A549 (cell line): ENCODE measurements at regions not wholly inside any gene's neighbourhood (a gene's known extent, or its start where the extent isn't known, plus 50 kb on each side); places are given as distances from the start of the nearest gene placed in this dataset.

ENCODE experiments used
- ATAC-seq, 2 experiments: fragments of 200-7000 bp in 1 of 2; fragments of >200 bp in 1 of 2; cut with Nextera tagmentation in 1 of 2; cut with Tn5 transposase in 1 of 2; 3 replicates each; pipeline versions ENCODE4 v1.8.0 to v1.9.1; 2018 to 2020; ENCODE audit warnings: mild to moderate bottlenecking in 1 of 2, moderate library complexity in 1 of 2
- CTCF ChIA-PET: fragments of 300-600 bp; sonication (Branson Sonifier 250); formaldehyde crosslinking; extraction: SDS; loops from one replicate; lab custom pipeline; 2021; ENCODE audit warnings: antibody characterized with exemption, inconsistent platforms; lab: Yijun Ruan, JAX
- POLR2A ChIA-PET: fragments of 350-600 bp; formaldehyde crosslinking; extraction: SDS; loops from one replicate; lab custom pipeline; 2021; ENCODE audit warnings: antibody characterized with exemption, inconsistent platforms; lab: Yijun Ruan, JAX
- DNase-seq, 2 experiments: peaks; one replicate each; pipeline versions ENCODE4 v3.0.0 to v3.0.0-alpha.2; 2011 to 2016; ENCODE audit warnings: low read depth in 1 of 2, low spot score in 1 of 2
- FAIRE-seq: peaks from 2 replicates; lab custom pipeline; 2011; peaks lifted over from hg19 to GRCh38; lab: Jason Lieb, UNC
- H3K27ac ChIP-seq, 2 experiments: fragments of >200 bp; sonication (Bioruptor Twin); formaldehyde crosslinking; 3 replicates each; pipeline ENCODE4 v1.5.1; 2016 to 2017
- H3K4me1 ChIP-seq: fragments of >200 bp; sonication (Bioruptor Twin); formaldehyde crosslinking; 3 replicates; pipeline ENCODE4 v1.6.1; 2016
- H3K4me2 ChIP-seq: fragments of >200 bp; sonication (Bioruptor Twin); formaldehyde crosslinking; 3 replicates; pipeline ENCODE4 v1.6.1; 2016
- H3K4me3 ChIP-seq: fragments of >200 bp; sonication (Bioruptor Twin); formaldehyde crosslinking; 3 replicates; pipeline ENCODE4 v1.5.1; 2016
- H3K9me3 ChIP-seq: fragments of >200 bp; sonication (Bioruptor Twin); formaldehyde crosslinking; 3 replicates; pipeline ENCODE4 v1.6.1; 2016
- BCL3 ChIP-seq: fragments of >200 bp; sonication (Bioruptor Twin); formaldehyde crosslinking; IDR thresholded peaks from 3 replicates; pipeline ENCODE4 v1.6.1; 2016
- CBX8 ChIP-seq: fragments of 200-600 bp; sonication (generic); IDR thresholded peaks from 2 replicates; pipeline ENCODE4 v1.6.1; 2016
- CHD2 ChIP-seq: fragments of 150-350 bp; IDR thresholded peaks from 2 replicates; pipeline ENCODE4 v1.6.1; 2014; ENCODE audit warnings: low read length; ENCODE audit not compliant: partially characterized antibody
- E2F6 ChIP-seq: IDR thresholded peaks from 2 replicates; pipeline ENCODE4 v1.6.1; 2012; ENCODE audit warnings: low read depth, borderline replicate concordance
- EHMT2 ChIP-seq: fragments of 200-600 bp; sonication (generic); IDR thresholded peaks from 2 replicates; pipeline ENCODE4 v1.6.1; 2016; ENCODE audit warnings: antibody characterized with exemption, low read depth, mild to moderate bottlenecking, moderate library complexity
- ESRRA ChIP-seq: fragments of 150-350 bp; IDR thresholded peaks from 2 replicates; pipeline ENCODE4 v1.6.1; 2014; ENCODE audit warnings: mild to moderate bottlenecking, low read length, borderline replicate concordance
- FOSB ChIP-seq: fragments of 250-450 bp; sonication (Bioruptor Pico); IDR thresholded peaks from 2 replicates; pipeline ENCODE4 v1.5.0; 2020; ENCODE audit warnings: mild to moderate bottlenecking, moderate library complexity
- GATA3 ChIP-seq: IDR thresholded peaks from 2 replicates; pipeline ENCODE4 v1.6.1; 2012; ENCODE audit warnings: borderline replicate concordance
- HES2 ChIP-seq: fragments of >200 bp; sonication (Bioruptor Twin); formaldehyde crosslinking; IDR thresholded peaks from 2 replicates; pipeline ENCODE4 v1.6.1; 2016
- HOXA7 ChIP-seq: fragments of 250-450 bp; sonication (Bioruptor Pico); IDR thresholded peaks from 2 replicates; pipeline ENCODE4 v1.5.0; 2020; ENCODE audit warnings: mild to moderate bottlenecking, moderate library complexity
- KDM5A ChIP-seq: fragments of 200-600 bp; sonication (generic); IDR thresholded peaks from 2 replicates; pipeline ENCODE4 v1.6.1; 2016; ENCODE audit warnings: antibody characterized with exemption, mild to moderate bottlenecking
- MAFK ChIP-seq: fragments of 450-650 bp; IDR thresholded peaks from 2 replicates; pipeline ENCODE4 v1.6.1; 2014; ENCODE audit not compliant: partially characterized antibody
- MAX ChIP-seq: IDR thresholded peaks from 2 replicates; pipeline ENCODE4 v1.6.1; 2012
- NPAS2 ChIP-seq: fragments of 250-450 bp; sonication (Bioruptor Pico); IDR thresholded peaks from 2 replicates; pipeline ENCODE4 v1.8.0; 2022; ENCODE audit warnings: mild to moderate bottlenecking, moderate library complexity, borderline replicate concordance
- POLR2AphosphoS2 ChIP-seq: conservative IDR thresholded peaks from 2 replicates; pipeline ENCODE4 v1.6.1; 2012; ENCODE audit warnings: low read length, improper control_type of control experiment, inconsistent platforms
- RAD21 ChIP-seq, 2 experiments: fragments of >200 bp in 1 of 2; sonication (Bioruptor Twin) in 1 of 2; formaldehyde crosslinking in 1 of 2; IDR thresholded peaks in 1 of 2; conservative IDR thresholded peaks in 1 of 2; 2 replicates in 1 of 2; 3 replicates in 1 of 2; pipeline ENCODE4 v1.6.1; 2012 to 2018; ENCODE audit warnings: inconsistent platforms in 1 of 2
- RARB ChIP-seq: fragments of 250-450 bp; sonication (Bioruptor Pico); IDR thresholded peaks from 2 replicates; pipeline ENCODE4 v1.8.0; 2021; ENCODE audit warnings: mild to moderate bottlenecking, moderate library complexity
- RCOR1 ChIP-seq: fragments of 150-350 bp; IDR thresholded peaks from 2 replicates; pipeline ENCODE4 v1.6.1; 2014; ENCODE audit warnings: antibody characterized with exemption, low read length, low read depth
- TP53 ChIP-seq: fragments of 250-450 bp; sonication (Bioruptor Pico); IDR thresholded peaks from 2 replicates; pipeline ENCODE4 v1.5.0; 2021; ENCODE audit warnings: mild to moderate bottlenecking, moderate library complexity
- USF2 ChIP-seq: fragments of 450-650 bp; IDR thresholded peaks from 2 replicates; pipeline ENCODE4 v1.6.1; 2014; ENCODE audit warnings: antibody characterized with exemption
- WGBS: methylation state at CpG from one replicate; pipeline ENCODE4 v1.1.6; 2017; ENCODE audit errors: missing lambda C conversion rate; 5-methylcytosine and 5-hydroxymethylcytosine counted together

- Histone ChIP-seq H3K4me2 (peak overlapping the region; percentile 14), H3K9me3 (no peaks in the 10 kb centered on the region), H3K4me1 (peaks cover 14% of the 10 kb centered on the region), H3K4me3 (no peak overlapping the region), H3K27ac (peak overlapping the region; percentile 14 to 65; a peak in 4 of 6 replicates)
- ATAC-seq (peak in 1 of 2 experiments; percentile 68; a peak in 3 of 6 replicates), DNase-seq (peak in 1 of 2 experiments; percentile 23), FAIRE-seq (no peak)
- 55% methylated on average over 9 of the region's 9 CpGs for whole genome bisulfite sequencing
- POLR2A ChIA-PET, result no interaction called here
- TF ChIP-seq RCOR1 (no peak), E2F6 (no peak), MAFK (peak; percentile 59)
- TF ChIP-seq, all 56 proteins: peak for 1
- CTCF ChIA-PET, result interaction anchor here (1.1 kb wide), 1 partner anchor 16 kb away, joined by 3 read pairs; no protein-coding TSS in a partner anchor
Observed at GRCh38 chr2:188158337-188159100, 133.2 kb upstream of the GULP1 start.

- Histone ChIP-seq H3K4me1 (peaks cover 14% of the 10 kb centered on the region), H3K4me2 (no peak overlapping the region), H3K4me3 (no peak overlapping the region), H3K9me3 (no peaks in the 10 kb centered on the region)
- 86% methylated on average over 2 of the region's 2 CpGs for WGBS
- POLR2A ChIA-PET, result no interaction called here
- no peak for FAIRE-seq
- no peak for ATAC-seq
- TF ChIP-seq HES2, result no peak
- TF ChIP-seq BCL3, result no peak
- TF ChIP-seq GATA3, result no peak
- no peak for TF ChIP-seq POLR2AphosphoS2
- TF ChIP-seq FOSB (CRISPR knock-in tag), result no peak
- no peak for TF ChIP-seq MAX
- TF ChIP-seq, all 56 proteins: peak for 0
- DNase-seq, result no peak
- no peak overlapping the region for H3K27ac ChIP-seq
- CTCF ChIA-PET, result interaction anchor here (1.1 kb wide), 1 partner anchor 15 kb away, joined by 3 read pairs; no protein-coding TSS in a partner anchor
Observed at GRCh38 chr2:188159484-188159883, 132.2 kb upstream of the GULP1 start.

- ChIA-PET POLR2A (no interaction called here), CTCF (no interaction called here)
- Histone ChIP-seq H3K4me2 (no peak overlapping the region), H3K4me3 (no peak overlapping the region), H3K4me1 (no peaks in the 10 kb centered on the region), H3K9me3 (no peaks in the 10 kb centered on the region), H3K27ac (no peak overlapping the region)
- FAIRE-seq, result no peak
- no peak for ATAC-seq
- 69% methylated on average over 4 of the region's 4 CpGs for WGBS
- TF ChIP-seq HOXA7 (CRISPR knock-in tag) (no peak), TP53 (CRISPR knock-in tag) (no peak), BCL3 (no peak), ESRRA (no peak), KDM5A (no peak), RAD21 (conservative IDR thresholded peaks at IDR 0.05 in 1 of 2, IDR thresholded peaks at IDR 0.05 in 1 of 2) (no peak), NPAS2 (CRISPR knock-in tag) (no peak), POLR2AphosphoS2 (no peak), HES2 (no peak), CHD2 (no peak), EHMT2 (no peak), GATA3 (no peak), E2F6 (no peak), USF2 (no peak), RARB (CRISPR knock-in tag) (no peak), CBX8 (no peak)
- DNase-seq, result no peak
Observed at GRCh38 chr2:188170356-188170755, 121.3 kb upstream of the GULP1 start.
